ENCODE measurements at regions not wholly inside any gene's neighbourhood (a gene's known extent, or its start where the extent isn't known, plus 50 kb on each side); places are given as distances from the start of the nearest gene placed in this dataset.

DNA sequence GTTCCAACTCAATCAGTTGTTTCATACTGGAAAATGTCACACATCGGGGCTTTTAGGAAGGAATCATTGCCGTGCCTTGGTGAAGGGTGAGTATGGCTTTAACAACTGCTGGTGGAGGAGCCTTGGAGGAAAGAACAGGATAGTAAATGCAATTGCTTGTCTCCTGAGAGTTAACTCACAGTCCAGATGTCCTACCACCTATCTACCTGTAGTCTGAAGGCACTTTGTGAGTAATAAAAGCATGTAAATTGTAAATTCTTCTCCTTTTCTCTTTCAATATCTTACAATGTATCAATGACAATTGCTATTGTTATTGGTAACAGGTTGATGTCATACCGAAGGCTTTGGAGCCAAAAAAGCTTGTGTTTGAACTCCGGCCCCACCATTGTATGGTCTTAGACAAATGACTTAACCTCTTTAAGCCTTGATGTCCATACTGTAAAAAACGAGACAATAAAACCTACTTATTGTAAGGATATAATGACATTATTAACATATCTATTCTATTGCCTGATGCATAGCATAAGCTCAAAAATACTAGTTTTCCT lies 397.4 kb downstream of the ADAMTS20 start:
- TF ChIP-seq, protein P1, sequence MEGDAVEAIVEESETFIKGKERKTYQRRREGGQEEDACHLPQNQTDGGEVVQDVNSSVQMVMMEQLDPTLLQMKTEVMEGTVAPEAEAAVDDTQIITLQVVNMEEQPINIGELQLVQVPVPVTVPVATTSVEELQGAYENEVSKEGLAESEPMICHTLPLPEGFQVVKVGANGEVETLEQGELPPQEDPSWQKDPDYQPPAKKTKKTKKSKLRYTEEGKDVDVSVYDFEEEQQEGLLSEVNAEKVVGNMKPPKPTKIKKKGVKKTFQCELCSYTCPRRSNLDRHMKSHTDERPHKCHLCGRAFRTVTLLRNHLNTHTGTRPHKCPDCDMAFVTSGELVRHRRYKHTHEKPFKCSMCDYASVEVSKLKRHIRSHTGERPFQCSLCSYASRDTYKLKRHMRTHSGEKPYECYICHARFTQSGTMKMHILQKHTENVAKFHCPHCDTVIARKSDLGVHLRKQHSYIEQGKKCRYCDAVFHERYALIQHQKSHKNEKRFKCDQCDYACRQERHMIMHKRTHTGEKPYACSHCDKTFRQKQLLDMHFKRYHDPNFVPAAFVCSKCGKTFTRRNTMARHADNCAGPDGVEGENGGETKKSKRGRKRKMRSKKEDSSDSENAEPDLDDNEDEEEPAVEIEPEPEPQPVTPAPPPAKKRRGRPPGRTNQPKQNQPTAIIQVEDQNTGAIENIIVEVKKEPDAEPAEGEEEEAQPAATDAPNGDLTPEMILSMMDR (IDR thresholded peaks at IDR 0.05; ENCODE audit: control insufficient read depth, insufficient read depth, low read depth, low read length, missing control alignments): no peak
- DNase-seq (ENCODE audit: low read depth): no peak
- H3K4me3 ChIP-seq (ENCODE audit: control insufficient read depth, low read depth, low read length): no peak overlapping the region

DNA sequence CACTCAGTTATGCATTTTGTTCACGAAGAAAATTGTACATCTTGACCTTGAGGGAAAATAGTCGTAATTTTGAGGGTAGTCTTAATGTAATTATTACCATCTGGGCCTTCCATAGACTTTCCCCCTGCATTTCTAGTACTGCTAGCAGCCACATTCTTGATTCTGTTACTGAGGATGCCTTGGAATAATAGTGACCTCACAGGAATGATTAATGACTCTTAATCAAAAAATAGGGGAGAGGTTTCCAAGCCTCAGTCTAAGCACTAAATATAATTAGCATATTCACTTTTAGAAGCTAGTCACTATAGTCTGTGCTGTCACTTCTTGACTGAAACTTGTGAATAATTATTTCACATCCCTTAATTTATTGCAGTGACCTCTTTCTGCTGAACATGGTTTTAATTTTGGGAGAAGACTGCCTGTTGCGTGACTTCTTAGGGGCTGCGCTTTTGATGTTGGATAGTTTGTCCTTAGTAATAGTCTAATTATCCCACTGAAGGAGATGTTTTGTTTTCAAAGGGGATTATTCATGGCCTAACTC lies 400.5 kb downstream of the ADAMTS20 start:
- TF ChIP-seq, protein P1 (IDR thresholded peaks at IDR 0.05; ENCODE audit: control insufficient read depth, insufficient read depth, low read depth, low read length, missing control alignments): no peak
- H3K4me3 ChIP-seq (ENCODE audit: control insufficient read depth, low read depth, low read length): no peak overlapping the region
- peak; percentile 81 for DNase-seq (ENCODE audit: low read depth)

DNA sequence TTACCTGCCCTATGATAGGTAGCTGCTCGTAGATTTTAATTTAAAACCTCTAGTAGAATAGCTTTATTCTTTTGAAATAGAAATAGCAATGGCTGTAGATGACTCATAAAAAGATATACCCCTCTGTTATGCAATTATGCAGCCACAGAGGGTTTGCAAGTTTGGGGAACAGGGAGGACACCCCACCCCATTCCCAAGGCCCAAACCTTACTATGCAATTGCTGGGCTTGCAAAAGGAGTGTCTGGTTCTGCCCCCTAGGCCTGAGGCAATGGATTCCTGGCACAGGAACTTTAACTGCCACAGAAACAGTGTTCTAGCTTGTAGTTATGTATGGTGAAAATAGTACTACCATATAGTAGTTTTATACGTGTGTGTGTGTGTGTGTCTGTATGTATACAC lies 403.3 kb downstream of the ADAMTS20 start:
- TF ChIP-seq, protein P1 (IDR thresholded peaks at IDR 0.05; ENCODE audit: control insufficient read depth, insufficient read depth, low read depth, low read length, missing control alignments): no peak
- H3K4me3 ChIP-seq (ENCODE audit: control insufficient read depth, low read depth, low read length): no peak overlapping the region
- no peak for DNase-seq (ENCODE audit: low read depth)

DNA sequence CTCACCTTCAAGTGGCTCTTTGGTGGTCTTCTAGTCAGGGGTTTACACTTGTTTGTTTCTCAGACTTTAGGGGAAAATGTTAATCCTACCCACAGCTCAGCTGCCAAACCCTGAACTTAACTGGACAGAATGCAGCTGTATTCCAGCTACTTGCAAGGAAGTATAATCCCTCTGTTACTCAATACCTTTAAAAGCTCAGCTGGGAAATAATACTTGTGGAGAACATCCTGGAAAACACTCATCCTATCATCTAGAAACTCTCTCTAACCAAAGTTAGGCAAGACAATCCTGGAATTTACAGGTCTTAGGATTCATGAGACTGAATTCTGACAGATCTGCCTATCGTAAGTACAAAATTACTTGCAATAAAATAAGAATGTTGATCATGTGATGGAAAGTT lies 404.1 kb downstream of the ADAMTS20 start:
- TF ChIP-seq, protein P1 (IDR thresholded peaks at IDR 0.05; ENCODE audit: control insufficient read depth, insufficient read depth, low read depth, low read length, missing control alignments): no peak
- peak; percentile 59 for DNase-seq (ENCODE audit: low read depth)
- no peak overlapping the region for H3K4me3 ChIP-seq (ENCODE audit: control insufficient read depth, low read depth, low read length)

DNA sequence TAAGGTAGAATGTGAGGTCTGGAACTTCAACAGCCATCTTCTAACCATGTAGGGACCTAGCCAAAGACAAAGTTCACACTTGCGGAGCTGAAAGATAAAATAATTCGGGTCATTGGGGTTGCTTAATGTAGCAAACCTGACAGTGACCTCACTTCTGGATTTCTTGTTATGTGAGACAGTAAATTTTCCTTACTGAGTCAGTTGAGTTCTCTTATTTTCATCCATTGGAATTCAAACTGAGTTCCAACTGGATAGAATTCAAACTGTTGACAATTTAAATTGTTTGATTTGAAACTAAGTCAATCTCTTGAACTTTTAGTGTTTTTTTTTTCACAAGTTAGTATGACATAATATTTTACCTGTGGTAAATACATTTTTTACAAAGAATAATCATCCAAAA lies 406.5 kb downstream of the ADAMTS20 start:
- TF ChIP-seq, protein P1 (IDR thresholded peaks at IDR 0.05; ENCODE audit: control insufficient read depth, insufficient read depth, low read depth, low read length, missing control alignments): no peak
- DNase-seq (ENCODE audit: low read depth): no peak
- no peak overlapping the region for H3K4me3 ChIP-seq (ENCODE audit: control insufficient read depth, low read depth, low read length)

DNA sequence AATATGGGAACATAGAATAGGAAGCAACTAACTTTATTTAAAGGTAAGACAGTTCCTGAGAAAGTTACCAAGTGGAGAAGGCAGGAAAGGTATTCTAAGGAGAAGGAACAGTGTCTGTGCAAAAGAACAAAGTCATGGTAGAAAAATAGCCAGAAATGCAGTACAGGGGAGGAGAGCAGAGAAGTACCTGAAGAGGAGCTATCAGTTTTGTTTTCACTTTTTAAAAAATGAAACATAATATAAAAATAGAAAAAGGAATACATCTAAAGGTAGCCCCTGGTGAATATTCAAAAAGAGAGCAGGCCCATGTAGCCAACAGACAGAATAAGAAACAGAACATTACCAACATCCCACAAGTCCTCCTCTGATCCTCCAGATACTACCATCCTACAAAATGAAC lies 408.7 kb downstream of the ADAMTS20 start:
- DNase-seq (ENCODE audit: low read depth): no peak
- no peak overlapping the region for H3K4me3 ChIP-seq (ENCODE audit: control insufficient read depth, low read depth, low read length)
- TF ChIP-seq, protein P1 (IDR thresholded peaks at IDR 0.05; ENCODE audit: control insufficient read depth, insufficient read depth, low read depth, low read length, missing control alignments): no peak

Data from AG09309 (cell line).